SU-DHL-6 (cell line): ENCODE measurements at regions not wholly inside any gene's neighbourhood (a gene's known extent, or its start where the extent isn't known, plus 50 kb on each side); places are given as distances from the start of the nearest gene placed in this dataset.

Experiments
- EZH2phosphoT487 ChIP-seq: fragments of 200-600 bp; sonication (generic), shearing (Covaris generic); conservative IDR thresholded peaks from 2 replicates; pipeline ENCODE4 v1.6.1; 2018; ENCODE audit warnings: mild to moderate bottlenecking, antibody characterized with exemption, low read length, moderate library complexity, mixed read lengths
- TF ChIP-seq, protein P1 (sequence below): fragments of 200-600 bp; sonication (generic); IDR thresholded peaks from one replicate; pipeline ENCODE4 v1.5.1; 2017; ENCODE audit warnings: antibody characterized with exemption, mild to moderate bottlenecking, low read length, moderate library complexity; ENCODE audit not compliant: insufficient read depth, poor library complexity, severe bottlenecking

DNA sequence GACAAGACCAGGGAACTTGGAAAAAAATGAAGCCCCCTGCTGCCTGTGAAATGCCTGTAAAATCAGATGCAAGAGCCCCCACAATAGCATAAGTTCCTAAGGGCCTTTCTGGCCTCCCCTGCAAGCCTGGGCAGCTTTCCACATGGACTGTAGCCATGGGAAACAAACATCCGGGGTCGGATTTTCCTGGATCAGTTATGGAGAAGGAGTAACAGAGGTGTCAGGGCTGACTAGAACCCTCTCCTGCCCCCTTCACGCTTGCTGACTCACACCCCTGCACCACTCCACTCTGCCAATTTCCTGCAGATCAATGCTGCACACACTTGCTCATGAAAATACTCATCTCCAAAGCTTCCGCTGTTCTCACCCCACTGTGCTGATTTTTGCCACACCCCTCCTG lies 258.6 kb downstream of the CBLN1 start:
- TF ChIP-seq, protein P1, sequence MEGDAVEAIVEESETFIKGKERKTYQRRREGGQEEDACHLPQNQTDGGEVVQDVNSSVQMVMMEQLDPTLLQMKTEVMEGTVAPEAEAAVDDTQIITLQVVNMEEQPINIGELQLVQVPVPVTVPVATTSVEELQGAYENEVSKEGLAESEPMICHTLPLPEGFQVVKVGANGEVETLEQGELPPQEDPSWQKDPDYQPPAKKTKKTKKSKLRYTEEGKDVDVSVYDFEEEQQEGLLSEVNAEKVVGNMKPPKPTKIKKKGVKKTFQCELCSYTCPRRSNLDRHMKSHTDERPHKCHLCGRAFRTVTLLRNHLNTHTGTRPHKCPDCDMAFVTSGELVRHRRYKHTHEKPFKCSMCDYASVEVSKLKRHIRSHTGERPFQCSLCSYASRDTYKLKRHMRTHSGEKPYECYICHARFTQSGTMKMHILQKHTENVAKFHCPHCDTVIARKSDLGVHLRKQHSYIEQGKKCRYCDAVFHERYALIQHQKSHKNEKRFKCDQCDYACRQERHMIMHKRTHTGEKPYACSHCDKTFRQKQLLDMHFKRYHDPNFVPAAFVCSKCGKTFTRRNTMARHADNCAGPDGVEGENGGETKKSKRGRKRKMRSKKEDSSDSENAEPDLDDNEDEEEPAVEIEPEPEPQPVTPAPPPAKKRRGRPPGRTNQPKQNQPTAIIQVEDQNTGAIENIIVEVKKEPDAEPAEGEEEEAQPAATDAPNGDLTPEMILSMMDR: no peak
- TF ChIP-seq EZH2phosphoT487: no peak
